T-cell (primary cell): ENCODE measurements at regions not wholly inside any gene's neighbourhood (a gene's known extent, or its start where the extent isn't known, plus 50 kb on each side); places are given as distances from the start of the nearest gene placed in this dataset.

Experiments
- ATAC-seq, 4 experiments: fragments of 200-7000 bp in 3 of 4; fragments of 150-1000 bp in 1 of 4; cut with Tn5 transposase; replicated peaks in 1 of 4; 1 replicate in 3 of 4; 2 replicates in 1 of 4; pipeline ENCODE4 v1.10.0; 2021; ENCODE audit warnings: moderate library complexity in 3 of 4, mild to moderate bottlenecking in 2 of 4, moderate number of reproducible peaks in 1 of 4
- CTCF ChIA-PET, 2 donors: fragments of 300-600 bp; sonication (Branson Sonifier 250); formaldehyde crosslinking; loops; one replicate each; lab custom pipeline; 2022; ENCODE audit warnings: antibody characterized with exemption in 2 of 2; lab: Charles Lee
- POLR2A ChIA-PET, 2 donors: fragments of 300-600 bp; sonication (Branson Sonifier 250); formaldehyde crosslinking; loops; one replicate each; lab custom pipeline; 2022; ENCODE audit warnings: antibody characterized with exemption in 2 of 2; lab: Charles Lee
- DNase-seq, 35 experiments: peaks; one replicate each; pipeline versions ENCODE4 v3.0.0 to v3.0.0-alpha.2; 2013 to 2023
- H3K27ac ChIP-seq: one replicate; pipeline ENCODE4 v1.5.1; 2013; ENCODE audit warnings: low read length
- H3K27me3 ChIP-seq, 2 experiments: replicated peaks in 1 of 2; 1 replicate in 1 of 2; 2 replicates in 1 of 2; pipeline versions ENCODE4 v1.6.1 to v1.7.0; 2013; ENCODE audit warnings: low read length in 1 of 2, mixed read lengths in 1 of 2; ENCODE audit not compliant: control insufficient read depth in 2 of 2, insufficient read depth in 2 of 2; ENCODE audit errors: extremely low read depth in 1 of 2
- H3K36me3 ChIP-seq, 2 donors: 1 replicate in 1 of 2; 2 replicates in 1 of 2; pipeline versions ENCODE4 v1.6.1 to v1.7.0; 2013; ENCODE audit warnings: low read length in 1 of 2; ENCODE audit not compliant: control insufficient read depth in 2 of 2, insufficient read depth in 1 of 2; ENCODE audit errors: extremely low read depth in 1 of 2
- H3K4me1 ChIP-seq, 2 experiments: 1 replicate in 1 of 2; 2 replicates in 1 of 2; pipeline versions ENCODE4 v1.6.1 to v1.7.0; 2013; ENCODE audit warnings: low read length in 2 of 2, mixed read lengths in 1 of 2; ENCODE audit not compliant: insufficient read depth in 2 of 2, control insufficient read depth in 1 of 2; ENCODE audit errors: extremely low read depth in 1 of 2
- H3K4me3 ChIP-seq, 2 donors: 1 replicate in 1 of 2; 2 replicates in 1 of 2; pipeline versions ENCODE4 v1.5.1 to v1.7.0; 2013; ENCODE audit warnings: mild to moderate bottlenecking in 2 of 2, low read length in 1 of 2, moderate library complexity in 1 of 2; ENCODE audit not compliant: control insufficient read depth in 1 of 2; ENCODE audit errors: extremely low read depth in 1 of 2
- H3K9me3 ChIP-seq: 2 replicates; pipeline ENCODE4 v1.7.0; 2013
- H3K27ac Mint-ChIP-seq, 2 donors: one replicate each; pipeline ENCODE4 v1.8.0; 2020 to 2021; ENCODE audit warnings: mild to moderate bottlenecking in 2 of 2, mixed read lengths in 2 of 2
- H3K27me3 Mint-ChIP-seq, 2 donors: one replicate each; pipeline ENCODE4 v1.8.0; 2021 to 2022; ENCODE audit warnings: mixed read lengths in 2 of 2
- H3K36me3 Mint-ChIP-seq: one replicate; pipeline ENCODE4 v1.8.0; 2021; ENCODE audit warnings: mixed read lengths
- H3K4me1 Mint-ChIP-seq, 3 donors: one replicate each; pipeline ENCODE4 v1.8.0; 2020 to 2022; ENCODE audit warnings: mixed read lengths in 3 of 3, mild to moderate bottlenecking in 1 of 3
- H3K4me3 Mint-ChIP-seq, 3 donors: one replicate each; pipeline ENCODE4 v1.8.0; 2020 to 2022; ENCODE audit warnings: mild to moderate bottlenecking in 3 of 3, mixed read lengths in 3 of 3, moderate library complexity in 3 of 3
- H3K9me3 Mint-ChIP-seq, 3 donors: one replicate each; pipeline ENCODE4 v1.8.0; 2020 to 2022; ENCODE audit warnings: mixed read lengths in 3 of 3
- WGBS: methylation state at CpG from one replicate; pipeline ENCODE4 v1.1.5; 2013; ENCODE audit warnings: missing lambda C conversion rate; ENCODE audit not compliant: insufficient coverage; 5-methylcytosine and 5-hydroxymethylcytosine counted together

GRCh38 chr10:20631229-20631628 is 265.9 kb downstream of the NEBL start:
- no peaks in the 10 kb centered on the region for H3K36me3 Mint-ChIP-seq
- no peaks in the 10 kb centered on the region for H3K27me3 Mint-ChIP-seq
- 100% methylated on average over 1 of the region's 1 CpG for WGBS

GRCh38 chr10:20630092-20630643 is 266.9 kb downstream of the NEBL start:
- H3K4me1 Mint-ChIP-seq, result no peaks in the 10 kb centered on the region
- no peaks in the 10 kb centered on the region for H3K9me3 ChIP-seq
- no peaks in the 10 kb centered on the region for H3K9me3 Mint-ChIP-seq
- H3K27me3 ChIP-seq, result no peaks in the 10 kb centered on the region
- no peak overlapping the region for H3K27ac ChIP-seq
- no peak for ATAC-seq
- no peaks in the 10 kb centered on the region for H3K36me3 ChIP-seq
- no peak overlapping the region for H3K4me3 ChIP-seq
- no peak for DNase-seq
- no peaks in the 10 kb centered on the region for H3K36me3 Mint-ChIP-seq
- H3K27me3 Mint-ChIP-seq, result no peaks in the 10 kb centered on the region
- no CpG with 5 or more reads among the region's 1 CpG for WGBS
- ChIA-PET POLR2A (no interaction called here), CTCF (no interaction called here)
- H3K4me3 Mint-ChIP-seq, result no peak overlapping the region
- no peaks in the 10 kb centered on the region for H3K4me1 ChIP-seq
- H3K27ac Mint-ChIP-seq, result no peak overlapping the region

More at GRCh38 chr10:20631229-20631628, 265.9 kb downstream of the NEBL start:
- Histone ChIP-seq H3K27me3 (no peaks in the 10 kb centered on the region), H3K4me3 (no peak overlapping the region), H3K36me3 (no peaks in the 10 kb centered on the region), H3K4me1 (no peaks in the 10 kb centered on the region), H3K27ac (no peak overlapping the region), H3K9me3 (no peaks in the 10 kb centered on the region)
- H3K4me1 Mint-ChIP-seq, result no peaks in the 10 kb centered on the region
- DNase-seq, result no peak
- H3K4me3 Mint-ChIP-seq, result no peak overlapping the region
- ChIA-PET CTCF (no interaction called here), POLR2A (no interaction called here)
- H3K9me3 Mint-ChIP-seq, result peaks cover 0 to under 1% (median 0%) of the 10 kb centered on the region in 3 donors
- H3K27ac Mint-ChIP-seq, result no peak overlapping the region
- no peak for ATAC-seq

GRCh38 chr10:20627946-20628507 is 269.1 kb downstream of the NEBL start:
- Histone ChIP-seq H3K27me3 (no peaks in the 10 kb centered on the region), H3K4me3 (no peak overlapping the region), H3K36me3 (no peaks in the 10 kb centered on the region), H3K9me3 (no peaks in the 10 kb centered on the region), H3K27ac (no peak overlapping the region), H3K4me1 (no peaks in the 10 kb centered on the region)
- POLR2A ChIA-PET, result no interaction called here
- CTCF ChIA-PET, result no interaction called here
- DNase-seq (no peak), ATAC-seq (no peak)
- no CpG with 5 or more reads among the region's 3 CpGs for WGBS
- H3K4me3 Mint-ChIP-seq, result no peak overlapping the region
- H3K27ac Mint-ChIP-seq, result no peak overlapping the region
- H3K4me1 Mint-ChIP-seq, result no peaks in the 10 kb centered on the region
- H3K27me3 Mint-ChIP-seq, result no peaks in the 10 kb centered on the region
- H3K36me3 Mint-ChIP-seq, result no peaks in the 10 kb centered on the region
- no peaks in the 10 kb centered on the region for H3K9me3 Mint-ChIP-seq

- H3K27ac Mint-ChIP-seq, result no peak overlapping the region
- H3K4me1 ChIP-seq, result no peaks in the 10 kb centered on the region
- H3K36me3 ChIP-seq, result no peaks in the 10 kb centered on the region
- H3K9me3 Mint-ChIP-seq, result no peaks in the 10 kb centered on the region
- no peaks in the 10 kb centered on the region for H3K4me1 Mint-ChIP-seq
- CTCF ChIA-PET, result no interaction called here
- H3K9me3 ChIP-seq, result no peaks in the 10 kb centered on the region
- no peaks in the 10 kb centered on the region for H3K27me3 ChIP-seq
- POLR2A ChIA-PET, result no interaction called here
- no peak overlapping the region for H3K4me3 ChIP-seq
- no peak overlapping the region for H3K4me3 Mint-ChIP-seq
- ATAC-seq, result no peak
- no peak for DNase-seq
- no peak overlapping the region for H3K27ac ChIP-seq
- H3K27me3 Mint-ChIP-seq, result no peaks in the 10 kb centered on the region
- no peaks in the 10 kb centered on the region for H3K36me3 Mint-ChIP-seq
- 83% methylated on average over 1 of the region's 1 CpG for WGBS
These were observed 270.0 kb downstream of the NEBL start for GRCh38 chr10:20627087-20627486.

GRCh38 chr10:20625868-20626267 is 271.2 kb downstream of the NEBL start:
- POLR2A ChIA-PET, result no interaction called here
- H3K4me3 ChIP-seq, result no peak overlapping the region
- no CpG with 5 or more reads among the region's 1 CpG for WGBS
- DNase-seq (no peak), ATAC-seq (no peak)
- Mint-ChIP-seq H3K27ac (no peak overlapping the region), H3K4me3 (no peak overlapping the region), H3K9me3 (no peaks in the 10 kb centered on the region), H3K4me1 (no peaks in the 10 kb centered on the region), H3K36me3 (no peaks in the 10 kb centered on the region), H3K27me3 (no peaks in the 10 kb centered on the region)
- H3K36me3 ChIP-seq, result no peaks in the 10 kb centered on the region
- H3K4me1 ChIP-seq, result no peaks in the 10 kb centered on the region
- H3K27me3 ChIP-seq, result no peaks in the 10 kb centered on the region
- no peak overlapping the region for H3K27ac ChIP-seq
- H3K9me3 ChIP-seq, result no peaks in the 10 kb centered on the region
- CTCF ChIA-PET, result no interaction called here

- Mint-ChIP-seq H3K27me3 (no peaks in the 10 kb centered on the region), H3K27ac (no peak overlapping the region), H3K4me1 (no peaks in the 10 kb centered on the region), H3K9me3 (no peaks in the 10 kb centered on the region), H3K36me3 (no peaks in the 10 kb centered on the region), H3K4me3 (no peak overlapping the region)
- H3K4me3 ChIP-seq, result no peak overlapping the region
- ChIA-PET POLR2A (no interaction called here), CTCF (no interaction called here)
- DNase-seq, result no peak
- no peaks in the 10 kb centered on the region for H3K36me3 ChIP-seq
- WGBS, result no CpG with 5 or more reads among the region's 4 CpGs
- H3K27ac ChIP-seq, result no peak overlapping the region
- H3K9me3 ChIP-seq, result no peaks in the 10 kb centered on the region
- no peaks in the 10 kb centered on the region for H3K4me1 ChIP-seq
- H3K27me3 ChIP-seq, result no peaks in the 10 kb centered on the region
- ATAC-seq, result no peak
These were observed 272.5 kb downstream of the NEBL start for GRCh38 chr10:20624642-20625041.

- H3K36me3 Mint-ChIP-seq, result no peaks in the 10 kb centered on the region
- Histone ChIP-seq H3K36me3 (no peaks in the 10 kb centered on the region), H3K9me3 (no peaks in the 10 kb centered on the region), H3K27me3 (no peaks in the 10 kb centered on the region), H3K4me1 (no peaks in the 10 kb centered on the region), H3K27ac (no peak overlapping the region), H3K4me3 (no peak overlapping the region)
- ATAC-seq (no peak), DNase-seq (no peak)
- no peaks in the 10 kb centered on the region for H3K4me1 Mint-ChIP-seq
- H3K4me3 Mint-ChIP-seq, result no peak overlapping the region
- ChIA-PET POLR2A (no interaction called here), CTCF (no interaction called here)
- no peak overlapping the region for H3K27ac Mint-ChIP-seq
- H3K27me3 Mint-ChIP-seq, result no peaks in the 10 kb centered on the region
- no peaks in the 10 kb centered on the region for H3K9me3 Mint-ChIP-seq
These were observed 273.6 kb downstream of the NEBL start for GRCh38 chr10:20623546-20623945.
